Caco-2 (cell line): ENCODE measurements at regions not wholly inside any gene's neighbourhood (a gene's known extent, or its start where the extent isn't known, plus 50 kb on each side); places are given as distances from the start of the nearest gene placed in this dataset.

Source experiments
- BruUV-seq: library from RNA; stranded (reverse); fragments of 400-500 nt; replicated peaks from 2 replicates; lab custom pipeline; 2021; lab: Mats Ljungman, UMichigan
- CTCF ChIA-PET: fragments of 300-600 bp; sonication (Branson Sonifier 250); formaldehyde crosslinking; loops from one replicate; lab custom pipeline; 2022; ENCODE audit warnings: antibody characterized with exemption; lab: Charles Lee
- POLR2A ChIA-PET: fragments of 300-600 bp; sonication (Branson Sonifier 250); formaldehyde crosslinking; loops from one replicate; lab custom pipeline; 2022; ENCODE audit warnings: antibody characterized with exemption; lab: Charles Lee
- DNase-seq, 2 experiments: peaks; one replicate each; pipeline versions ENCODE4 v3.0.0 to v3.0.0-alpha.2; 2020 to 2022
- H3K27me3 ChIP-seq: replicated peaks from 2 replicates; pipeline ENCODE4 v1.6.0; 2011; ENCODE audit warnings: low read length; ENCODE audit not compliant: control insufficient read depth, insufficient read depth
- H3K36me3 ChIP-seq: 2 replicates; pipeline ENCODE4 v1.5.1; 2011; ENCODE audit warnings: low read length; ENCODE audit not compliant: control insufficient read depth, insufficient read depth
- H3K4me1 ChIP-seq: fragments of 250-450 bp; sonication (Bioruptor Pico); 2 replicates; pipeline ENCODE4 v1.5.1; 2020; ENCODE audit warnings: mild to moderate bottlenecking
- H3K4me3 ChIP-seq: 2 replicates; pipeline ENCODE4 v1.5.1; 2011; ENCODE audit warnings: low read depth, mild to moderate bottlenecking, control low read depth, low read length
- H3K9me3 ChIP-seq: fragments of 250-450 bp; sonication (Bioruptor Pico); 2 replicates; pipeline ENCODE4 v1.5.1; 2020; ENCODE audit warnings: mild to moderate bottlenecking, moderate library complexity
- H3K27ac Mint-ChIP-seq: one replicate; pipeline ENCODE4 v1.8.0; 2022; ENCODE audit warnings: mixed read lengths; ENCODE audit not compliant: unreplicated experiment
- H3K27me3 Mint-ChIP-seq: one replicate; pipeline ENCODE4 v1.8.0; 2022; ENCODE audit warnings: mixed read lengths; ENCODE audit not compliant: insufficient read depth, unreplicated experiment
- H3K36me3 Mint-ChIP-seq: one replicate; pipeline ENCODE4 v1.8.0; 2022; ENCODE audit warnings: mild to moderate bottlenecking, mixed read lengths; ENCODE audit not compliant: insufficient read depth, unreplicated experiment
- H3K4me1 Mint-ChIP-seq: one replicate; pipeline ENCODE4 v1.8.0; 2022; ENCODE audit warnings: low read depth, mixed read lengths; ENCODE audit not compliant: unreplicated experiment
- H3K4me3 Mint-ChIP-seq: one replicate; pipeline ENCODE4 v1.8.0; 2022; ENCODE audit warnings: mild to moderate bottlenecking, moderate library complexity, mixed read lengths; ENCODE audit not compliant: unreplicated experiment
- H3K9me3 Mint-ChIP-seq: one replicate; pipeline ENCODE4 v1.8.0; 2022; ENCODE audit warnings: mixed read lengths; ENCODE audit not compliant: unreplicated experiment
- CTCF ChIP-seq, 2 experiments: fragments of 200-600 bp in 1 of 2; IDR thresholded peaks; 1 replicate in 1 of 2; 2 replicates in 1 of 2; pipeline versions ENCODE4 v1.5.1 to v1.8.0; 2011 to 2022; ENCODE audit warnings: antibody characterized with exemption in 1 of 2, control low read depth in 1 of 2, inconsistent platforms in 1 of 2, low read depth in 1 of 2, low read length in 1 of 2, mild to moderate bottlenecking in 1 of 2, moderate library complexity in 1 of 2; ENCODE audit not compliant: insufficient read depth in 1 of 2, severe bottlenecking in 1 of 2, unreplicated experiment in 1 of 2
- intact Hi-C: fragments of 100-400 bp; cut with micrococcal nuclease; formaldehyde crosslinking; loops from one replicate; pipeline ENCODE4 v1.10.0; 2022; ENCODE audit not compliant: unreplicated experiment

- H3K27me3 ChIP-seq: no peaks in the 10 kb centered on the region
- H3K4me1 Mint-ChIP-seq: no peaks in the 10 kb centered on the region
- no peaks in the 10 kb centered on the region for H3K9me3 ChIP-seq
- BruUV-seq: no TSS peak
- intact Hi-C loops: no loop called here
- H3K4me3 Mint-ChIP-seq: no peak overlapping the region
- H3K4me1 ChIP-seq: no peaks in the 10 kb centered on the region
- H3K27me3 Mint-ChIP-seq: peaks cover 15% of the 10 kb centered on the region
- TF ChIP-seq CTCF (IDR thresholded peaks at IDR 0.05; ENCODE audit: insufficient read depth in 1 of 2, low read depth in 1 of 2, low read length in 1 of 2, severe bottlenecking in 1 of 2, unreplicated experiment in 1 of 2): no peak
- CTCF ChIA-PET: no interaction called here
- no peak for DNase-seq
- POLR2A ChIA-PET: no interaction called here
- no peaks in the 10 kb centered on the region for H3K36me3 Mint-ChIP-seq
- no peaks in the 10 kb centered on the region for H3K36me3 ChIP-seq
- H3K9me3 Mint-ChIP-seq: no peaks in the 10 kb centered on the region
- H3K4me3 ChIP-seq: no peak overlapping the region
- no peak overlapping the region for H3K27ac Mint-ChIP-seq
Measured at GRCh38 chr15:60162251-60162967, 158.3 kb downstream of the FOXB1 start.

DNA sequence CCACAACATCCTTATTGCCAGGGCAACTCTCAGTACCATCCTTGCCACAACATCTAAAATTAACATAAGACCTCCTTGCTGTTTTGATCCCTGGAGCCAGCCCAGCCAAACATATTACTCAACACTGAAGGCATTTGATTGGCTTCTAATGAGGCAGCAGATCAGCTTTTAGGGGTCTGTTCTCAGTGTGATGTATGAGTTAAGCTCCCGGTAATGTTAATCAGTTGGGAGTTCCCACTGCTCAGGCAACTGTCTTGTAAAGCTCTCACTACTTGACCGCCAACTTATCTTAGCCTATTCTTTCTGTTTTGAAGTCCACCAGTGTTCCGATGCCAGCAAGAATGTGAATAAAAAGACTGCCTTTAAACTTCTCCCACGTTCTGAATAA, 158.9 kb downstream of the FOXB1 start:
- no peak overlapping the region for H3K27ac Mint-ChIP-seq
- DNase-seq: no peak
- no peaks in the 10 kb centered on the region for H3K27me3 ChIP-seq
- H3K4me1 Mint-ChIP-seq: no peaks in the 10 kb centered on the region
- H3K9me3 Mint-ChIP-seq: no peaks in the 10 kb centered on the region
- no peak overlapping the region for H3K4me3 ChIP-seq
- H3K9me3 ChIP-seq: no peaks in the 10 kb centered on the region
- H3K4me3 Mint-ChIP-seq: no peak overlapping the region
- BruUV-seq: no TSS peak
- ChIA-PET POLR2A (no interaction called here), CTCF (no interaction called here)
- H3K27me3 Mint-ChIP-seq: peaks cover 13% of the 10 kb centered on the region
- intact Hi-C loops: no loop called here
- no peaks in the 10 kb centered on the region for H3K36me3 Mint-ChIP-seq
- no peaks in the 10 kb centered on the region for H3K36me3 ChIP-seq
- TF ChIP-seq CTCF (IDR thresholded peaks at IDR 0.05; ENCODE audit: insufficient read depth in 1 of 2, low read depth in 1 of 2, low read length in 1 of 2, severe bottlenecking in 1 of 2, unreplicated experiment in 1 of 2): no peak
- H3K4me1 ChIP-seq: no peaks in the 10 kb centered on the region

DNA sequence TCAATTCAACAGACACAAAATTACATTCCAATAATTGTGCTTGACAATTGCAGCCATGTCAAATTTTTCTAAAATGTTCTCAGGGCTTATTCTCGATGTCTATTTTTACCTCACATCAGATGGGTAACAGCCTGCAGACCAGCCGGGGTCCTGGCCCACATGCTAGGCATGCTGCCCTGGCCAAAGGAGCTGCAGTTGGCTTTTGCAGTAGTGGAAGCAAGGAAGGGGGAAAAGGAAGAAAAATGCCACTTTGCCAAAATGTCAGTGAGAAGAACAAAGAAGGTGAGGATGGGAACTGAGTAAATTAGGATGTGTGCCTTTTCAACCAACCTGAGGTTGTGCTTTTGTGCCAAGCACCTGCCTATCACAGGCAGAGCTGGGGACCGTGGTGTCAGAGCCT, 161.0 kb downstream of the FOXB1 start:
- no peaks in the 10 kb centered on the region for H3K9me3 ChIP-seq
- Mint-ChIP-seq H3K27me3 (peaks cover 7% of the 10 kb centered on the region), H3K9me3 (no peaks in the 10 kb centered on the region), H3K27ac (no peak overlapping the region), H3K36me3 (no peaks in the 10 kb centered on the region), H3K4me1 (no peaks in the 10 kb centered on the region), H3K4me3 (no peak overlapping the region)
- TF ChIP-seq CTCF (IDR thresholded peaks at IDR 0.05; ENCODE audit: insufficient read depth in 1 of 2, low read depth in 1 of 2, low read length in 1 of 2, severe bottlenecking in 1 of 2, unreplicated experiment in 1 of 2): no peak
- BruUV-seq: no TSS peak
- H3K4me3 ChIP-seq: no peak overlapping the region
- ChIA-PET POLR2A (no interaction called here), CTCF (no interaction called here)
- no peak for DNase-seq
- H3K4me1 ChIP-seq: no peaks in the 10 kb centered on the region
- intact Hi-C loops: no loop called here
- no peaks in the 10 kb centered on the region for H3K27me3 ChIP-seq
- H3K36me3 ChIP-seq: no peaks in the 10 kb centered on the region
